Osteocyte (in vitro differentiated cells): ENCODE measurements at regions not wholly inside any gene's neighbourhood (a gene's known extent, or its start where the extent isn't known, plus 50 kb on each side); places are given as distances from the start of the nearest gene placed in this dataset.
A peak's percentile ranks its signal among the peaks of the same experiment; 100 is the strongest.

Source experiments
- DNase-seq: peaks from one replicate; pipeline ENCODE4 v3.0.0; 2021; ENCODE audit warnings: mixed read lengths; ENCODE audit not compliant: unreplicated experiment; ENCODE audit errors: extremely low spot score
- H3K27ac Mint-ChIP-seq: one replicate; pipeline ENCODE4 v1.8.0; 2021; ENCODE audit warnings: mild to moderate bottlenecking, mixed read lengths; ENCODE audit not compliant: unreplicated experiment
- H3K27me3 Mint-ChIP-seq: one replicate; pipeline ENCODE4 v1.8.0; 2021; ENCODE audit warnings: mixed read lengths; ENCODE audit not compliant: unreplicated experiment
- H3K36me3 Mint-ChIP-seq: one replicate; pipeline ENCODE4 v1.8.0; 2021; ENCODE audit warnings: mixed read lengths; ENCODE audit not compliant: unreplicated experiment
- H3K4me1 Mint-ChIP-seq: one replicate; pipeline ENCODE4 v1.8.0; 2021; ENCODE audit warnings: mixed read lengths; ENCODE audit not compliant: unreplicated experiment
- H3K4me3 Mint-ChIP-seq: one replicate; pipeline ENCODE4 v1.8.0; 2021; ENCODE audit warnings: mild to moderate bottlenecking, moderate library complexity, mixed read lengths; ENCODE audit not compliant: unreplicated experiment
- H3K9me3 Mint-ChIP-seq: one replicate; pipeline ENCODE4 v1.8.0; 2021; ENCODE audit warnings: mixed read lengths; ENCODE audit not compliant: unreplicated experiment
- CTCF ChIP-seq: fragments of 200-600 bp; sonication (generic); IDR thresholded peaks from 2 replicates; pipeline ENCODE4 v1.5.0; 2021; ENCODE audit warnings: antibody characterized with exemption, mild to moderate bottlenecking, moderate library complexity

DNA sequence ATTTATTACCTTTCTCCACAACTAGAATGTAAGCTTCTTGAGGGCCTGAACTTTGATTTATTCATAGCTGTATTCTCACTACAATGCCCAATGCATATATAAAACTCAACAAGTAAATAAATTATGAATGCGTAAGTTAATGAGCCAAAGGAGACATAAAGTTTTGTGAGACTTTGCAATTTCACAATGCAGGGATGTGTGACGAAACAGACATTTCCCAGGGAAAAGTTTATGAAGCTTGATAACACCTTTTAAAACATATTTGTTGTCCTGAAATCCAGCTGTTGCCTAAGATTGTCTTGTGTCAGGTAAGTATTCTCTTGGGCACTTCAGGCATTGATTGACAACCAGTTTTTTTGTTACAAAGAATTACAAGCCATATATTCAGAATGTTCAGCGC is 800.1 kb downstream of the BRINP1 start:
- Mint-ChIP-seq H3K4me1 (peaks cover 12% of the 10 kb centered on the region), H3K9me3 (peaks cover 8% of the 10 kb centered on the region), H3K4me3 (no peak overlapping the region), H3K27me3 (peaks cover 9% of the 10 kb centered on the region), H3K36me3 (peaks cover 6% of the 10 kb centered on the region), H3K27ac (no peak overlapping the region)
- TF ChIP-seq CTCF: no peak
- DNase-seq: no peak

DNA sequence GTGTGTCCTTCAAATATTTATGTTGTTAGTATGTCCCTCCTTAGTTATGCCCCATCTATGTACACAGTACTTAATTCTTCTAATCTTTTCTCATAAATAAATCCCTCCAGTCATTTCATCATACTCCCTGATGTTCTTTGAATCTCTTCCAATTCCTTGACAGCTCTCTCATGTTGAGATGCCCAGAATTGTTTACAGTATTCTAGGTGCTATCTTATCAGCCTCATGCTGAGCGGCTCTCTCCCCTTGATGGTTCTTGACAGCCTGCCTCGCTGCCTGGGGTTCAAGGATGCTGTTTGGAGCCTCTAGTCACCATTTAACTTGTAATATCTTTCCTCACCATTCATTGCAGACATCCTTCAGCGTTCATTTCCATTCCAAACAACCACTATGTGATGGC is 799.2 kb downstream of the BRINP1 start:
- Mint-ChIP-seq H3K27ac (no peak overlapping the region), H3K36me3 (peaks cover 6% of the 10 kb centered on the region), H3K9me3 (peaks cover 8% of the 10 kb centered on the region), H3K4me1 (peaks cover 12% of the 10 kb centered on the region), H3K4me3 (no peak overlapping the region), H3K27me3 (peaks cover 4% of the 10 kb centered on the region)
- no peak for TF ChIP-seq CTCF
- DNase-seq: no peak

- Mint-ChIP-seq H3K4me3 (no peak overlapping the region), H3K36me3 (peaks cover 9% of the 10 kb centered on the region), H3K4me1 (peaks cover 16% of the 10 kb centered on the region), H3K9me3 (peaks cover 17% of the 10 kb centered on the region), H3K27ac (no peak overlapping the region), H3K27me3 (no peaks in the 10 kb centered on the region)
- no peak for DNase-seq
- no peak for TF ChIP-seq CTCF
Measured at GRCh38 chr9:118575341-118576070, 793.7 kb downstream of the BRINP1 start.

DNA sequence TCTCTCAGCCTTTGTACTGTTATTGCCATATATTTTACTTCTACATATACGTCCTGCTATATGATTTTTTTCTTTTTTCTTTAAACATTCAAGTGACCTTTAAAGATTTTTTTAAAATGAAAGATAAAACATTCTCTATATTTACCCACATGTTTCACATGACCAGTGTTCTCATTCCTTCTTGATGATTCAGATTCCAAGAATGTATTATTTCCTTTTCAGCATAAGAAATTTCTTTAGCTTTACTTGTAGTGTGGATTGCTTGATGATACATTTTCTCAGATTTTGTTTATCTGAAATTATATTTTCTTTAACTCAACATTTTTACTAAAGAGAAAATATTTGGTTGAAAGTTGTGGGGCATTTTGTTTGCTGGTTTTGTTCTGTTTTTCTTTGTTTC is 792.1 kb downstream of the BRINP1 start:
- no peak for TF ChIP-seq CTCF
- Mint-ChIP-seq H3K27me3 (no peaks in the 10 kb centered on the region), H3K36me3 (peaks cover 9% of the 10 kb centered on the region), H3K27ac (no peak overlapping the region), H3K9me3 (peaks cover 17% of the 10 kb centered on the region), H3K4me1 (peaks cover 16% of the 10 kb centered on the region), H3K4me3 (peak overlapping the region; percentile 46)
- no peak for DNase-seq

- Mint-ChIP-seq H3K4me3 (no peak overlapping the region), H3K36me3 (peaks cover 3% of the 10 kb centered on the region), H3K4me1 (peaks cover 16% of the 10 kb centered on the region), H3K9me3 (peaks cover 9% of the 10 kb centered on the region), H3K27me3 (no peaks in the 10 kb centered on the region), H3K27ac (no peak overlapping the region)
- DNase-seq: no peak
- no peak for TF ChIP-seq CTCF
Measured at GRCh38 chr9:118578467-118578866, 790.8 kb downstream of the BRINP1 start.
